Sigmoid colon (tissue), 6 donors: ENCODE measurements at regions not wholly inside any gene's neighbourhood (a gene's known extent, or its start where the extent isn't known, plus 50 kb on each side); places are given as distances from the start of the nearest gene placed in this dataset.

Source experiments
- DNase-seq: peaks from one replicate; pipeline ENCODE4 v3.0.0-alpha.2; 2019
- H3K27ac ChIP-seq, 4 donors: fragments of 200-600 bp; sonication (generic); one replicate each; pipeline ENCODE4 v1.5.1; 2016 to 2019; ENCODE audit warnings: mild to moderate bottlenecking in 1 of 4
- H3K27me3 ChIP-seq, 3 donors: fragments of 200-600 bp; sonication (generic); one replicate each; pipeline ENCODE4 v1.5.1; 2019; ENCODE audit warnings: mild to moderate bottlenecking in 1 of 3
- H3K36me3 ChIP-seq, 4 donors: fragments of 200-600 bp; sonication (generic); one replicate each; pipeline ENCODE4 v1.5.1; 2016 to 2019
- H3K4me1 ChIP-seq, 4 donors: fragments of 200-600 bp; sonication (generic); one replicate each; pipeline ENCODE4 v1.5.1; 2017 to 2019
- H3K4me3 ChIP-seq, 4 donors: fragments of 200-600 bp; sonication (generic); one replicate each; pipeline ENCODE4 v1.5.1; 2017 to 2019; ENCODE audit warnings: mild to moderate bottlenecking in 2 of 4, moderate library complexity in 1 of 4
- H3K9me3 ChIP-seq, 4 donors: fragments of 200-600 bp in 3 of 4; sonication (generic) in 3 of 4; one replicate each; pipeline versions ENCODE4 v1.5.1 to v1.6.1; 2013 to 2019
- EP300 ChIP-seq, 4 donors: sonication (generic); formaldehyde crosslinking; IDR thresholded peaks; one replicate each; pipeline ENCODE4 v1.6.1; 2017; ENCODE audit warnings: antibody characterized with exemption in 4 of 4
- POLR2A ChIP-seq, 2 donors: fragments of 450-650 bp; IDR thresholded peaks; one replicate each; pipeline ENCODE4 v1.6.1; 2016; ENCODE audit warnings: antibody characterized with exemption in 2 of 2, mild to moderate bottlenecking in 2 of 2, moderate library complexity in 2 of 2
- POLR2AphosphoS5 ChIP-seq, 4 donors: sonication (generic); formaldehyde crosslinking; IDR thresholded peaks; one replicate each; pipeline ENCODE4 v1.6.1; 2017; ENCODE audit warnings: antibody characterized with exemption in 4 of 4
- WGBS, 2 donors: extraction: QIAGEN DNeasy Blood & Tissue Kit; methylation state at CpG; one replicate each; pipeline ENCODE4 v1.1.7; 2013; 5-methylcytosine and 5-hydroxymethylcytosine counted together
- intact Hi-C: fragments of 100-400 bp; cut with DNase I; formaldehyde crosslinking; loops from one replicate; pipeline ENCODE4 v1.15.1; 2023
- TF ChIP-seq, protein P1 (sequence below), 4 experiments: fragments of 450-650 bp in 3 of 4; fragments of 200-600 bp in 1 of 4; IDR thresholded peaks; one replicate each; pipeline ENCODE4 v1.5.1; 2016 to 2019; ENCODE audit warnings: antibody characterized with exemption in 4 of 4, mild to moderate bottlenecking in 3 of 4, moderate library complexity in 2 of 4
- donor health status: healthy with polysubstance abuse.
- donor health status: healthy.

DNA sequence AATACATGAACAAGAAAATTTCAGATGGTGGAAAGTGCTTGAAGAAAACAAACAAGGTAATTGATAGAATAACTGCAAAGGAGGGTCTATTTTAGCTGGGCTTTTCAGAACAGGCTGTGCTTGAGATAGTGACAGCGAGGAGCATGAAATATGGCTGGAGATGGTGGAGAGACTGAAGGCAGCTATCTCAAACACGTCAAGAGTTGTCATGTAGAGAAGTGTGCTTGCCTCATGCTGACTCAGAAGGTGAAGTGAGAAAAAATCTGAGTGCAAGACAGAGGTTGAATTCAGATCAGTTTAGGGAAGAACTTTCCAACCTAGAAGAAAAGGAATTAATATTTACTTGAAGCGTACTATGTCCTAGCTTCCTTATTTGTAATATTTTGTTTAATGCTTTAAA lies 115.5 kb upstream of the RANBP3L start:
- intact Hi-C loops, result no loop called here
- peaks cover 0 to 10% (median 3%) of the 10 kb centered on the region in 4 donors for H3K4me1 ChIP-seq
- no peak overlapping the region for H3K27ac ChIP-seq
- no peak for TF ChIP-seq POLR2AphosphoS5 (IDR thresholded peaks at IDR 0.05)
- no peak for TF ChIP-seq POLR2A (IDR thresholded peaks at IDR 0.05)
- TF ChIP-seq EP300 (IDR thresholded peaks at IDR 0.05), result no peak
- TF ChIP-seq, protein P1, sequence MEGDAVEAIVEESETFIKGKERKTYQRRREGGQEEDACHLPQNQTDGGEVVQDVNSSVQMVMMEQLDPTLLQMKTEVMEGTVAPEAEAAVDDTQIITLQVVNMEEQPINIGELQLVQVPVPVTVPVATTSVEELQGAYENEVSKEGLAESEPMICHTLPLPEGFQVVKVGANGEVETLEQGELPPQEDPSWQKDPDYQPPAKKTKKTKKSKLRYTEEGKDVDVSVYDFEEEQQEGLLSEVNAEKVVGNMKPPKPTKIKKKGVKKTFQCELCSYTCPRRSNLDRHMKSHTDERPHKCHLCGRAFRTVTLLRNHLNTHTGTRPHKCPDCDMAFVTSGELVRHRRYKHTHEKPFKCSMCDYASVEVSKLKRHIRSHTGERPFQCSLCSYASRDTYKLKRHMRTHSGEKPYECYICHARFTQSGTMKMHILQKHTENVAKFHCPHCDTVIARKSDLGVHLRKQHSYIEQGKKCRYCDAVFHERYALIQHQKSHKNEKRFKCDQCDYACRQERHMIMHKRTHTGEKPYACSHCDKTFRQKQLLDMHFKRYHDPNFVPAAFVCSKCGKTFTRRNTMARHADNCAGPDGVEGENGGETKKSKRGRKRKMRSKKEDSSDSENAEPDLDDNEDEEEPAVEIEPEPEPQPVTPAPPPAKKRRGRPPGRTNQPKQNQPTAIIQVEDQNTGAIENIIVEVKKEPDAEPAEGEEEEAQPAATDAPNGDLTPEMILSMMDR (IDR thresholded peaks at IDR 0.05), result no peak
- no peaks in the 10 kb centered on the region for H3K9me3 ChIP-seq
- WGBS, 2 donors, result 72 to 73% methylated on average over 3 of the region's 3 CpGs
- H3K4me3 ChIP-seq, result no peak overlapping the region
- no peak for DNase-seq
- no peaks in the 10 kb centered on the region for H3K27me3 ChIP-seq
- no peaks in the 10 kb centered on the region for H3K36me3 ChIP-seq

DNA sequence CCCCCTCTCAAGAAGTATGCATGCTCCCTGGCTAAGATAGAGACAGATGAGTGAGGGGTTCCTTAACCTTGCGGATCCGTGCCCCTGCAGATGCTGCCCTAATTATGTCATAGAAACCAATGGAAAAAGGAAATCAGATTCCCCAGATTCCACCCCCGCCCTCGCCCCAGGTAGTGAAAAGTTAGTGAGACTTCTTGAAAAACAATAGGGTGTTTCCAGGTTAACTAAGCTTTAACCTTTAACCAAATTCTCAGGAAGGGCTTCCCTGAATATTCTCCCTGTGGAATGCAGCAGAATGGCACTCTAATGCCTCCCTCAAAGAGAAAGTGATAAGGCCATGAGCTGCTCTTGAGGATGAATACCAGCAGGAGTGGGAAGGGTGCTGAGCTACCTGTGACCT lies 116.0 kb upstream of the RANBP3L start:
- peaks cover 0 to 10% (median 3%) of the 10 kb centered on the region in 4 donors for H3K4me1 ChIP-seq
- TF ChIP-seq, protein P1 (IDR thresholded peaks at IDR 0.05), result no peak
- no peak for TF ChIP-seq EP300 (IDR thresholded peaks at IDR 0.05)
- TF ChIP-seq POLR2A (IDR thresholded peaks at IDR 0.05), result no peak
- TF ChIP-seq POLR2AphosphoS5 (IDR thresholded peaks at IDR 0.05), result no peak
- DNase-seq, result no peak
- H3K36me3 ChIP-seq, result no peaks in the 10 kb centered on the region
- WGBS, 2 donors, result 81 to 86% methylated on average over 4 of the region's 4 CpGs
- no peaks in the 10 kb centered on the region for H3K27me3 ChIP-seq
- no peaks in the 10 kb centered on the region for H3K9me3 ChIP-seq
- H3K4me3 ChIP-seq, result no peak overlapping the region
- intact Hi-C loops, result no loop called here
- H3K27ac ChIP-seq, result no peak overlapping the region

DNA sequence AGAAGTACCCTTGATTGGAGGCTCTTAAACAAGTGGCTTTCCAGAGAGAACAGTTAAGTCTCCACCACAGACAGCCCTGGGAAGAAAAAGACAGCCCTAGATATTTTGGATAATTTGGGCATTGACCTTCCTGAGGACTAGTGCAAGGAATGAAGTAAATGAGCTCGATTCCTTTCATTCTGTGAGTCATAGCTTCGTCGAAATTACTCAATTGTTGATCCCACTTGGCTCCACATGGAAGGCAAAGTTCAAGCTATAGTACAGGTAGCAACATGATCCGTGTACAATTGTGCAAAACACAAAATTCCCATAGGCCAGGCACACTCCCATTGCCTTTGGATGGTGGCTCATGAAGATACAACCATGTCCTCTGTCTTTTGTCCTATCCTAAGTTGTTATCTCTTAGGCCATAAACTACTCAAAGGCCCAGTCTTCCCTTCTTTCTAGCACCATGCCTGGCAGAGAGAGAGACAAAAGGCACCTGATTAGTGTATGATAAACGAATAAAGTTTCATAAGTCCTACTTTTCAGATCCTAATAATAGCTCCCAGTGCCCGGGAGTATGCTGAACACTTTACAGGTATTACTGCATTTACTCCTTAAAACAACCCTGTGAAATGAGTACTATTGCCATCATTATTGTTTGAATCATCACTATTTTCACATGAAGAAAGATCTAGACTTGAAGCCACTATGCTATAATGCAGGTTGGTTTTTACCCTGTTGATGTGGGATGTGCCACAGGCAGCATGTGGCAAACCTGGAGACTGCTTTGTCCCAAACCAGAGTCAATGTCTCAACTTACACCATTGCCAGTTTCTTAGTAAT lies 116.7 kb upstream of the RANBP3L start:
- H3K27me3 ChIP-seq, result no peaks in the 10 kb centered on the region
- no peaks in the 10 kb centered on the region for H3K9me3 ChIP-seq
- intact Hi-C loops, result no loop called here
- peaks cover 0 to 10% (median 3%) of the 10 kb centered on the region in 4 donors for H3K4me1 ChIP-seq
- H3K27ac ChIP-seq, result no peak overlapping the region
- no peak for DNase-seq
- no peak for TF ChIP-seq POLR2A (IDR thresholded peaks at IDR 0.05)
- TF ChIP-seq, protein P1 (IDR thresholded peaks at IDR 0.05), result no peak
- no peak for TF ChIP-seq EP300 (IDR thresholded peaks at IDR 0.05)
- TF ChIP-seq POLR2AphosphoS5 (IDR thresholded peaks at IDR 0.05), result no peak
- no peaks in the 10 kb centered on the region for H3K36me3 ChIP-seq
- 63 to 82% methylated on average over 6 of the region's 6 CpGs for WGBS, 2 donors
- no peak overlapping the region for H3K4me3 ChIP-seq

DNA sequence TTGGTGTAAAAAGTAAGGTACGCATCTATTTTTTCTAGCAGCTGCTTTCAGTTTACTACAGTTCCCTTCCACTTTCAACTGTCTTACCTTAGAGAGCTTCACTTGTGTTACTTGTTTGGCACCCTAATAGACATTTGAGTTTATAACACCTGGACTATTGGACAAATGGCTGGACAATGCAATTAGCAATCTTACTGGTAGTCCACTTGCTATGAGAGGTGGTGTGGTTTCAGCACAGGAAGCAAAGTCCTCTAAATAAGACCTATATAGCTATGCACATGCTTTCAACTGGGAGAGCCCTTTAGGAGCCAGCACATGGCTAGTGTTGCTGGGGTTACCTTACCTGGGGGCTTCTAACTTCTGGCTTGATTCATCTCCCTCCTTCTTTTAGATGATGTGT lies 119.6 kb upstream of the RANBP3L start:
- DNase-seq, result no peak
- intact Hi-C loops, result no loop called here
- TF ChIP-seq, protein P1 (IDR thresholded peaks at IDR 0.05), result no peak
- TF ChIP-seq EP300 (IDR thresholded peaks at IDR 0.05) (no peak), POLR2AphosphoS5 (IDR thresholded peaks at IDR 0.05) (no peak), POLR2A (IDR thresholded peaks at IDR 0.05) (no peak)

More for the DNA sequence above, 119.6 kb upstream of the RANBP3L start:
- Histone ChIP-seq H3K27me3 (no peaks in the 10 kb centered on the region), H3K9me3 (no peaks in the 10 kb centered on the region), H3K4me3 (no peak overlapping the region), H3K36me3 (no peaks in the 10 kb centered on the region), H3K4me1 (no peaks in the 10 kb centered on the region), H3K27ac (no peak overlapping the region)
- 92 to 97% methylated on average over 1 of the region's 1 CpG for WGBS, 2 donors
